HG02870 (cell line): ENCODE measurements at regions not wholly inside any gene's neighbourhood (a gene's known extent, or its start where the extent isn't known, plus 50 kb on each side); places are given as distances from the start of the nearest gene placed in this dataset.

ENCODE experiments used
- ATAC-seq: cut with Tn5 transposase; IDR thresholded peaks from one replicate; pipeline ENCODE4 v1.9.1; 2021; ENCODE audit warnings: mild to moderate bottlenecking, moderate library complexity; ENCODE audit not compliant: unreplicated experiment

- ATAC-seq = no peak
Measured at GRCh38 chr20:6831461-6831860, 64.0 kb downstream of the BMP2 start.

GRCh38 chr20:6832811-6833210, 65.3 kb downstream of the BMP2 start:
- no peak for ATAC-seq

- no peak for ATAC-seq
Measured at GRCh38 chr20:6835609-6836008, 68.1 kb downstream of the BMP2 start.

- ATAC-seq = no peak
Measured at GRCh38 chr20:6836821-6837374, 69.4 kb downstream of the BMP2 start.

GRCh38 chr20:6837730-6838129, 70.2 kb downstream of the BMP2 start:
- ATAC-seq = no peak

GRCh38 chr20:6838181-6838826, 70.8 kb downstream of the BMP2 start:
- no peak for ATAC-seq

- ATAC-seq = no peak
Measured at GRCh38 chr20:6841128-6841527, 73.6 kb downstream of the BMP2 start.

GRCh38 chr20:6845141-6845540, 77.7 kb downstream of the BMP2 start:
- ATAC-seq = no peak

GRCh38 chr20:6848041-6848440, 80.6 kb downstream of the BMP2 start:
- ATAC-seq = no peak

- ATAC-seq = no peak
Measured at GRCh38 chr20:6848992-6849391, 81.5 kb downstream of the BMP2 start.

- ATAC-seq = no peak
Measured at GRCh38 chr20:6851136-6851535, 83.7 kb downstream of the BMP2 start.

GRCh38 chr20:6852478-6852877, 85.0 kb downstream of the BMP2 start:
- no peak for ATAC-seq

- no peak for ATAC-seq
Measured at GRCh38 chr20:6855104-6855503, 87.6 kb downstream of the BMP2 start.

- no peak for ATAC-seq
Measured at GRCh38 chr20:6855796-6856195, 88.3 kb downstream of the BMP2 start.

GRCh38 chr20:6857927-6858326, 90.4 kb downstream of the BMP2 start:
- ATAC-seq = no peak

- no peak for ATAC-seq
Measured at GRCh38 chr20:6863355-6863754, 95.9 kb downstream of the BMP2 start.

- no peak for ATAC-seq
Measured at GRCh38 chr20:6863798-6864201, 96.3 kb downstream of the BMP2 start.

GRCh38 chr20:6864740-6865139, 97.3 kb downstream of the BMP2 start:
- ATAC-seq = no peak

- no peak for ATAC-seq
Measured at GRCh38 chr20:6866741-6867140, 99.3 kb downstream of the BMP2 start.

- ATAC-seq = no peak
Measured at GRCh38 chr20:6868861-6869260, 101.4 kb downstream of the BMP2 start.

GRCh38 chr20:6870559-6870958, 103.1 kb downstream of the BMP2 start:
- ATAC-seq = no peak

- ATAC-seq = no peak
Measured at GRCh38 chr20:6877633-6878032, 110.1 kb downstream of the BMP2 start.
